ENCODE measurements at regions not wholly inside any gene's neighbourhood (a gene's known extent, or its start where the extent isn't known, plus 50 kb on each side); places are given as distances from the start of the nearest gene placed in this dataset.

DNA sequence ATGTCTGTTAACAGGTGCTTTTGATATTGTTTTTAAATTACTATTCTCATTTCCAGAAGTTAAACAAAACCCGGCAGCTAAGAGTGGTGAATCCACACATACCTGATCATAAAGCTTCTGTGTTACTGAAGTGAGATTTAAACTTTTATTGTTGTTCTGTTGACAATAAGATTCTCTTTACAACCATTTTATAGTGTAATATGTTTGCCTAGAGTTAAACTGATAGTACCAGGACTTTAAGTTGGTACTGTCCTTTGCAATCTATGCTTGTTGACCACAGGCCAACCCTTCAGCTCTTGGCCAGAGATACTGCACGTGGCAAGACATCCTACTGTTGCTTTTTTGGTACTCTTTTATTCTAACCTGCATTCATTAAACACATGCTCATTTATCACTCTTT, 806.2 kb downstream of the MTRR start:
- DNase-seq = no peak

DNA sequence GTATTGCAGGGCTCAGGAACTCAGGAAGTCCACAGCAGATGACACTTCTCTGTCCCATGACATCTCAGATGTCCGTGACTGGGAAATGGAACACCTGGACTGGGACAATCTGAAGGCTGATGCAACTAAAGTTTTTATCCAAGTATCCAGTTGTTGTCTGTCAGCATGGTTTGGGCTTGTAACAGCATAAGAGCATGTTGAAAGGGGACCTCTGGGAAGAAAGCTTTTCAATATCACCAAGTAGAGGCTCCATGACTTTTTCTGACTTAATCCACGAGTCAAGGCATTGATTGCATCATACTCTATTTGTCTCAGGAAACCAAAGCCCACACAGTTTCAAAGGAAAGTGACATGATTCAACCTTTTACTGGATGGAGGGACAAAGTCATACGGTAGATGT, 807.7 kb downstream of the MTRR start:
- no peak for DNase-seq

DNA sequence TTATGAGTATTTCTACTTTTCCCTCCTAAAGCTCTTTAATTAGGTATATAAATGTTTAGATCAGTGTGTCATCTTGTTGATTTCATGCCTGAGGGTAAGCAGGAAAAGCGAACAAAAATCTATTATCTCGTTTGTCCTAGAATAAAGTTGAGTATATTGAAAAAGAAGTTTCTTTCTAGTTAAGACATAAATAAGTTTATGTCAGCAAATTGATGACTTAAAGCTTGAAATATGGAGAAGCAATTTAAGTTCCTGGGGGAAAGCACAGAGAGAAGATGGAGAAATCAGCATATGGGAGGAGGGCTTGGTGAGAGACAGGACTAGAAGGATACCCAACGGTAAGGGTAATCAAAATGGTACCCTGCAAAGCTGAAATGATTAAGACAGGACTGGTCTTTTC, 813.4 kb downstream of the MTRR start:
- DNase-seq = no peak

DNA sequence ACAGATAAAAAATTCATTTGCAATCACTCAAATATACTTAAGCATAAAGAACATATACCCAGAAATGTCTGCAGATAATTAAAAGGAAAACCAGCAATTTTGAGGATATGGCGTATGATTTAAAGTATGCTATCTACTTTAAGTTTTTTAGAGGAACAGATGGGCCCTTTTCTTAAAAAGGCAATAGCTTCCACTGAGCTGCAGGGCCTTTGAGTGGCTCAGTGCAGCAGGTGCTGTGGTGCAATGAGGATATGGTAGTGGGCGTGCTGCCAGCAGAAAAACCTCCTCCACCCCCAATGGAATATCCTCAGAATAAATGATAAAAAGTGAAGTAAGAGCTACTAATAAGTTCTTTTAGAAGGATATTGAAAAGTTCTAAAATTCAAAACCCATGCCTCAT, 814.5 kb downstream of the MTRR start:
- DNase-seq = no peak

DNA sequence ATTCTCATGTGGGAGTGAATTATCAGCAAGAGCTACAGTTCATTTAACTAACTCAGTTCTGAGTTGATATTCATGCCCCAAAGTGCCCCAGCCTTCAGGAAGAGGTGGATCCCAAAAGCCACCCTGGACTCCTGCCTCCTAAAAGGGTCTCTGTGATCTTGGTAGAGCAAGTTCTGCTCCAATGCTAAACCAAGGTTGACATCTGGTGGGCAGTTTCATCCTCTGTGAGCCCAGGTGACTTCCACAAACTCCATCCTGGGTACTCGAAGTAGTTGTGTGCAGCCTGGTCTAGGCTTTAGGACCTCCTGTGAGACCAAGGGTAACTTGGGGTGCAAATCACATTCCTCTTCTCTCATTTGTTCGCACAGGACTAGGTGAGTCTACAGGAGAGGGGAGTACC, 816.8 kb downstream of the MTRR start:
- no peak for DNase-seq

DNA sequence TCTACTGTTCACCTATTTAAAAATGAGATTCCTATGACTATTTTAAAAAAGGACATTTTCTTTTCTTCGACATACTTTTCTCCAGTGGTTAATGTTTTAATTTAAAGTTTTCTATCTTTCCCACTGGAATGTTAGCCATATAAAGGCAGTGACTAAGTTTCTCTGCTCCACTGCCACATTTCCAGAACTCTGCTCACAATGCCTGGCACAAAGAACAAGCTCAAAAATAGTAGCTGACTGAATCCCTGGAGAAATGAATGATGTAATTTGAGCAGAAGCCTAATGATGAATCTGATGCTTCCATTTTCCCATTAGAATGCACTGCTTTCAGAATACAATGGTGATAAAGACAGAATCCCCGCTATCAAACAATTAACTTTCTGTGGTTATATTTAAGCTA, 817.8 kb downstream of the MTRR start:
- no peak for DNase-seq

DNA sequence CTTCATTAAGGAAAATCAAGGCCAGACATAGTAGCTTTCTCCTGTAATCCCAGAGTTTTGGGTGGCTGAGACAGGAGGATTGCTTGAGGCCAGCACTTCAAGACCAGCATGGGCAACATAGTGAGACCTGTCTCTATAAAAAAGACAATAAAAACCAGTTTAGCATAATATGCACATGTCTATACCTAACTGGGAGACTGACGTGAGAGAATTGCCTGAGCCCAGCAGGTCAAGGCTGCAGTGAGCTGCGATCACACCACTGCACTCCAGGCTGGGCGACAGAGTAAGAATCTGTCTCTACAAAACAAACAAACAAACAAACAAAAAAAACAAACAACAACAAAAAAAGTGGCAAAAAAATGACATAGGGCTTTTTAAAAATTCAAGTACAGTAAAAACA, 820.8 kb downstream of the MTRR start:
- no peak for DNase-seq

DNA sequence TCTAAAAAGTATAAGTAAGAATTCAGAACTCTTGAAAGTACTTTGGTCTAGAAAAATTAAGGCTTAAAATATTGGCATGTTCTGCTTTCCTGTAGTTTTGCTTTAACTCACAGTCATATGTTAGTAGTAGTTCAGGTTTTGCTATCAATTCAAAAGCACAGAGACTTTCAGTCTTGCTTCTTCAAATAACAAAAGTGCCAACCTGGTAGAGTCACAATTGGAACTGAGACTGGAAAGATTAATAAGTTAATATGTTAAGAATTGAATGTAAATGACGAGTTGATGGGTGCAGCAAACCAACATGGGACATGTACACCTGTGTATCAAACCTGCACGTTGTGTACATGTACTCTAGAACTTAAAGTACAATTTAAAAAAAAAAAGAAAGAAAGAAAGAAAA, 822.3 kb downstream of the MTRR start:
- DNase-seq = no peak

DNA sequence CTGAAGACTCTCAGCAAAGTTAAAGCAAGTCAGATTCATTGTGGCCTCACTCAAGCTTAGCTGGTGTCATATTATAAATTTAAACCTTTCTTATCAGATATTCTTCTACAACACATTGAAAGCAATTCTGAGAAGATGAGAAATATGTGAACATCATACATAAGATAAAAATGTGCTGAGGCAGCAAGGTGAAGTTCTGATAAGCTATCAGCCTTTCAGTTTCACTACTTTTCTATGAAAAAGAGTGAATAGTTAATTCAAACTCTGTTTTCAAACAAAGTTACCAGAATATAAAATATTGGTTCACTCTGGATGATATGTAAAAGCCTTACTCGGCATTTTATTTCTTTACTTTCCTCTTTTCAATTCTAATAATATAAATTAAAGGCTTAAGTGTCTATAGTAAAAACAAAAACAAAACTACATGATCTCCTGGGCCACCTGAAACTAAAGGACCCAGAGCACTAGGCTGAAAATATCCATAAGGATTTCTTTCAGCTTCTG, 824.4 kb downstream of the MTRR start:
- DNase-seq = no peak

DNA sequence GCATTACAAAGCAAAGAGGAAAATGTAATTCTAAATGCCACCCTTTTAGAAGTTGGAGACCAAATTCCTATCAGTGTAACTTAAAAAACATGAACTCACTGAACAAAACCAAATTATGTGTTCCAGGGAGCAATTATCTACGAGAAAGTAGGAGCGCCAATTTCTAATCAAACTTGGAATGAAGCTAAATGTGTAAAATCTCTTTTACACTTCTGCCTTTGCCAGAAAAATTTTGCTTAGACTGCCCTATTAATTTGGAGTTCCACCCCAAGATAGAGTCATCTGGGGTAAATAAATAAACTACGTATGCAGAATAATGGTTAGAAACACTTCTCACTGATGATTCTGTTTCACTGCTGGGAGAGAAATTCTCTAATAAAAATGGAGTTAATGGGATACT, 825.6 kb downstream of the MTRR start:
- no peak for DNase-seq

DNA sequence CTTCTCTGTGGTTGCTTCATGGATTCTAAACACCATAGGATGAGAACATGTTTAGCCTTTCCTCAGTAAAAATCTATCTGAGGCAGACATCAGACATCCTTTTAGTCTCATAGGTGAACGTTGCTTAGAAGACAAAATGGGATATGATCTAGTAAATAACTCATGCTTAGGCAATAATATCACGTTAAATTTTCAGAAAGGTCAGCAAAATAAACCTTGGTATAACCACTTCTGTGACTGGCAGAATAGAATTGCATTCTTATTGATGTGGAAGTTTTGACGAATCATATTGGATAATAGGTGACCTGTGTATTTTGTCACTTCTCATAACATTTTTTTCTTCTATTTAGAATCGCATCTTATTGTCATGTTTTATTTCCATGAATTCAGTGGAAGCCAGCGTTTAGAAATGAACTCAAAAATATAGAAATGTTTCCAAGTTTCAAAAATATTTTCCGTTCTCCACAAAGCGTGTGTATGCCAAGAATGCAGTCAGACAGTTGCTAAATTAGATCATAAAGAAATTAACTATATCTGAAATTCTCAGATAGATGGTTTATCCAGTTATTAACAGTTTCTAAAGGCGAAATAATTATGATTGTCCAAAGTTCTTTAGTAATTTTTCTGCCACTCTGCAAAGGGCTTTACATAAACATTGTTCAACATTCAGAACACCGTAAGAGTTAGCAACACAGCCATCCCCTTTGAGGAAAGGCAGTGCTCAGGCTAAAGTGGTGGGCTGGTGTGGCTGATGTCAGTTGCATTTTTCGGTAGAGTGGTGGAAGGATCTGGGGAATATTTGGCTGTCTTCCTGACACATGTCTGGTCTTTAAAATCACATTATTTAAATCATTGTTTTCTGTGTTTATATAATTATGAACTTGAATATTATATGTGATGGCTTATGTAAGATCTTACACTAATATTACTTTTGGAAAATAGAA, 827.2 kb downstream of the MTRR start:
- DNase-seq = no peak

DNA sequence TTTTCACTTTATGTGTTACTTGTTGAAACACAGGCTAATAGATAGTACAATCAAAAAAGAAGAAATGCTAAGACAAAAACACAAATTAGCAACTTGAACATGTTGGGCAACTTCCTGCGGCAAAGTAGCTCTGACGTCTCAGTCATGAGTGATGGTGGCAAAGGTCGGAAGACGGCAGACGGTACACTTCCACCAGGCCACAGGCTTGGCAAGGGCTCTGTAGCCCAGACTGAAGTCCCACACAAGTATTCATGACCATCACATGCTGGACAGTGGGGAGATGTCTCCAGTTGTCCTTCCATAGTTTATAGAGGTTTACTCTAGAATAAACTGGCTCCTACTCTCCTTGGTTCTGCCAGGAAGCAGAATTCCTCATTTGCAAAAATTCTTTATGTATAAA, 831.3 kb downstream of the MTRR start:
- DNase-seq = no peak

DNA sequence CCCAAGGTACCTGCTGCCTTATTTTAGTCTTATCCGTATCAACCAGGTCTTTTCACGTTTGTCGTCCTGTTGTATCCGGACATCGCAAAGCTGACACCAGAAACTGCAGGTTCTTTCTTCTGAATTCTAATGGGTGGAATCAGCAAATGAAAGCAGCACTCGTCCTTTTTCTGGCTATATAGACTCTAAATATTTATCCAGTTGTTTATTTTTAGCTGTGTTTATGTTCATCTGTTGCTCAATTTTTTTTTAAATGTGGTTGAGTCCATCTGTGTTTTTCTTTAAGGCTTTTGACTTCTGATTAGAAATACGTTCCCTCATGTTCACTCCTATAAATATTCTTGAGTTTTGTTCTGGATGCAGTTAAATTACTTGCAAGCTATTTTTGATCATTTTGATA, 831.7 kb downstream of the MTRR start:
- no peak for DNase-seq

DNA sequence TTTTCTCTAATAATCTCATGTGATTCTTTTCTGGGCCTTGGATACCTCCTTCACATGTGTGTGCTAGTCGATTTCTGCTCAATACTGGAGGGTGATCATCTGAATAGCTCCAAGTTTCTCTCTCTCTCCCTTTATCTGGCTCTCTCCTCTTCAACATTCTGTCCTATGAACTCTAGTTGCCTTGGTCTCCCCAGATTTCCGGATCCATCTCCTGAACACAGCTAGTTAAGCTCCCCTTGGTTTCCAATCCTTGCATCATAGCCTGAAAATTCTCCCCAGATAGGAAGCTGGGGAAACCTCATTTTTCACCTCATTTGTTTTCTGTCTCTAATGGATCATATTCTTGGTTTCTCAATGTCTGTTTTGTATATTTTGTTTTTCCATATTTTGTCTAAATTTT, 832.3 kb downstream of the MTRR start:
- DNase-seq = no peak

DNA sequence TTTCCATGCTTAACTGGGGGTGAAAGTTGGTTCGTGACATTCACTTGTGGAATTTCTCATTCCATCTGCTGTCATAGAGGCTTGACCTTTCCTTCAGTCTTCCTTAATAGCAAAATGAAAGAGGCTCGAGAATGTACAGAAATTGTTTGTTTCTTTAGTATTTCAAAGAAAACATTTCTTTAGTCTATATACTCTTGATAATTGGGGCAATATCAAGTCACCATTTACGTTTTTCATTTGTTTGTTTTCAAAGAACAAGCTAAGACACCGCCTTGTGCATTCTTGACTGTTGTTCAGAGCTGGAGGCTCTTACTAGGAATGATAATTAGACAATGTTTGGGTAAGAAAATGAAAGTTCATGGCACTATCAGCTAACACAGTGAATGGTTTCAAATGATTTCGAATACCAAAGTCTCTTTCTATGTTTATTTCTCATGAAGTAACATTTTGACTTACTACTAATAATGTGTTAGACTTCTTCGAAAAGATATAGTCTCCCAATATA, 835.4 kb downstream of the SEMA5A start:
- no peak for DNase-seq

DNA sequence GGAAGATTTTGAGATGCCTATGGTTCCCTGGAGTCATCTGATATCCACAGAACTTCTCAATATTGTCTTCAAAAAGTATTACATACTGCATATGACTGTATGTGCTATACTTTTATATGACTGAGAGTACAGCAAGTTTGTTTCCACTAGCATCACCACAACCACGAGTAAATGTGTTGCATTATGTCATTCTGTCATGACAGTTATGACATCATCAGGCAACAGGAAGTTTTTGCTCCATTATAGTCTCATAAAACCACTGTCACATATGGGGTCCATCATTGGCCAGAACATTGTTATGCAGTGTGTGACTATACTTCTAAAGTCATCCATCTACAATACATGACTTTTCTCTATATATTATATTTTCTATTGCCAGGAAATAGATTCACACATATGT, 831.7 kb downstream of the SEMA5A start:
- DNase-seq = no peak

DNA sequence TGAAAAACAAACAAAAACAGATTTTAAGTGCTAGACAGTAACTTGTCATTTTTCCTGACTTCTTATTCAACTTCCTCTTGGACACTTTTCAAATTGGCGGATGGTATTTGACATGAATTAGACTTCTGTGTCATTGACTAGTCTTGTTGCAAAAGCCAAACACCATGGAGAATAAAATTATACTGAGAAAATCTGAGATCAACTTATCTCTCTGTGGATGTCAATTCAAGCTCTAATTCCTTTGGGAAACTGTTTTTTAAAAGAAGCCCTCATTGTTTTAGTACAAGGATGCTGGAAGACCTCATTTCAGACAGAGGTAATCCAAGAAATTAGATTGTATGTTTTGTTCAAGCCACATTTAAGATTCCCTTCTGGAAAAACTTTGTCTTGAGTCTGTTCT, 831.0 kb downstream of the SEMA5A start:
- DNase-seq = no peak

DNA sequence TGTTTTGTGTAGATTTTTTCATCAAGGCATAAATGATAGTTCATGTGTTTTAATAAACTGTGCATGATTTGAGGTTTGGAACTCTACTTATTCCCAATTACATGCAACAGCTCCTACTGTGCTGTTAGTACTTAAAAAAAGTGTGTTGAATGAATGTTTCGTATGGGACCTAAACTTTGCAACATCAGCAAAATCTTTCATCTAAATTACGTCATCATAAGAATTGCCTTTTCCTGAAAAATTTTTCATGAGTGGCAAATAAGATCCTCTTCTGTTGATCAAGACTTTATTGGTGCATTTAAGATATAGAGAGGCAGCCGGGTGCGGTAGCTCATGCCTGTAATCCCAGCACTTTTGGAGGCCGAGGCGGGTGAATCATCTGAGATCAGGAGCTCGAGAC, 826.1 kb downstream of the SEMA5A start:
- no peak for DNase-seq

DNA sequence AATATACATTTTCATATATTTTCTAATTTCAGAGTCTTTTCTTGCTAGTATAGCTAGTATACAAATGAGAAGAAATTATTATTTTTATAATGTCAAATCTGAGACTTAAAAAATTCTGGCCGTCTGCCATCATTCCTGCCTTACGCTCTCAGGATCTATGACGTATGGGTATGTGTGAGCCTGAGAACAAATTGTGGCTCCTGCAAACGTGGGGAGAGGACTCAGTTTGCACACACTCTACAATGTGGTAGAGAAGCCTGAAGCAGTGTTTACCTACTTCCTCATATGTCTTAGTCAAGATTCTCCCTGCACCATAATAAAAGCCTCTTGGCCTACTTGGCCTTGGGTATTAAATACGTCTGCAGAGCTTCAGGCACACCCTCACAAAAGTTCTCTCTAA, 825.4 kb downstream of the SEMA5A start:
- DNase-seq = no peak

DNA sequence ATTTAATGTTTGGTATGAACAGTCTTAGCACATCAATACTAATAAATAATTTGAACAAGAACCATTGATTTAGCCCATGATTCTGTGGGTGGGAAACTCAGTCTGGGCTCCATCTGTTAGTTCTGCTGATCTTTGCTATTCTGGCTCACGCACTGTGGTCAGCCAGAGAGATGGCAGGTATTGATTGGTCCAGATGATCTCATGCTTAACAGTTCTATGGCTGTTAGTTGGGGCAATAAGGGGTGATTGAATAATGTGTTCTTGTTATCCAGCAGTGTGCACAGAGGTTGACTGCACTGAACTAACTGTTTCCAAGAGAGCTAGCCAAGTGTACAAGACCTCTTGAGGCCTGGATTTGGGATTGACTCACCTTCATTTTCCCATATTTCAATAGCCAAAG, 824.3 kb downstream of the SEMA5A start:
- no peak for DNase-seq

DNA sequence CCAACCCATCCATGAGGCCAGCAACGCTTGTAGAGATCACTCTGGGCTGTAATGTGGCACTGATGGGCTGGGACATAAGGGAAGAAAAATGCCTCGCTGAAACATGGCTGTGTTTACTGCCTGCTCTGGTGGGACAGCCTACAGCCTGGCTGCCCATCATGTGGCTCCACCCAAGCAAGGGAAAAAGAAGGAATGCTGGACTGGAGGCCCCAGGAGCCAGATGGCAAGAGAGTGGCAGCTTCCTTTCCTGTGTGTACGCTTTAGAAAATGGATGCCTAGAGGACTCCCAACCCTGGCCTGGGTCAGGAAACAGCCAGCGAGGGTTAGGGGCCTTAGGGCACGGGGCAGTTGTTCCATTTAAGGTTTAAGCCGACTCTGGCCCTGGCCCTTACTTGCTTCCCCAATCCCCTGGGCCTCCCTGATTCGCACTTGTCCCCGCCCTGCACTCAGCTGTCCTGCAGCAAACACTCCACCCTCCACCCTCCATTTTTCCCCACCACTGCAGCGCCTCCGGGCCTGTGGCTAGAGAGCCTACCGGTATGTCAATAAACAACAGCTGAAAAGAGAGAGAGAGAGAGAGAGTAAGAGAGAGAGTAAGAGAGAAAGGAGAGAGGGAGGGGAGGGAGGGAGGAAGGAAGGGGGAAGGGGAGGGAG, 819.4 kb downstream of the SEMA5A start:
- no peak for DNase-seq

DNA sequence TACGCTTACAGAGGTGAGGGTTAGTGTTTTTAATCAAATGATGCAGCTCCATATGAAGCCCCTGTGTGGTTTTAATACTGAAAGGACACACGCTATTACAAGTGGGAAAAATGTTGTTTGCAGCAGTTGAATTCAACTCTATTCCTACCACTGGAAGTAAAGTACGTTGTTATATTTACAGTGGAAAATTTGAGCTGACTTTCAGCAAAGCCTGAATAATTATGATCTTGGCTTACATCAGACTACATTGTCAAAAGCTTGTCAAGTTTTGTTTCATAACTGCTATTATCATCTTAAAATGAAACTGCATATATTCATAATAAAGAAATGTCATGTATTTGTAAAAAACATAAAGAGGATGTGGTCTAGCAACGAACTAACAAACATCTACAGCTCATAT, 818.5 kb downstream of the SEMA5A start:
- no peak for DNase-seq

DNA sequence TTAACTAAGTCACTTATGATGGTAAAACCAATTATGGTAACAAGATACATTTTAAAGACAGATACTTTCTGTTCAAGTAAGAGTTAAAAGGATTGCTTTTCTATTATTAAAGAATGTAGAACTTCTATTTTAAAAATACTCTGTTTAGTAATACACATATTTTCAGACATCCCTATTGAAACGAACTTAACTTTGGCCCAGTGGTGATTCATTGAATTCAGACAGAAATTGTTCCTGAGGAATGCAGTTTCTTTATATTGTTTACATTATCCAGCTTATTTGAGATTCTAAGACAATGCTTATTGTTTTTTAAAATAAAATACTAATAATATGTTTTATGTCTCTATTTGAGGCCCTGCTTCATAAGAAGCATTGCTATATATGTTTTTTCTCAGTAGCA, 816.4 kb downstream of the SEMA5A start:
- DNase-seq = no peak

DNA sequence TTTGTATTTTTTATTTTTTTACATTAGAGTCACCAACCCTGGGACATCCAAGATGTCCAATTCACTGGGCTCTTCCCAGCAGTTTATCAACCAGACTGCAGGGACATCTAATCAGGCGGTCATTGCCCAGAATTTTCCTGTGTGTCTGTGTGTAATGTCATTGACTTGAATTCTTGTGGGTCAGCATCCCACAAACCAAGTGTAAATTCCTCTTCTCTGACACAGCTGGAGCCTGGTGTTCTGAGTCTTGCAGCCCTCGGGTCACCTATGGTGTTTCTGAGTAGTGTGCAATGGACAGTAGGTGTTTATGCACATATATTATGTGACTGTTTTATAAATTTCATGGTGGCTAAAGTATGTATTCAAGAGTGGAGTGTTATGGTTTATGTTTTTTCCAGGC, 815.7 kb downstream of the SEMA5A start:
- DNase-seq = no peak

All from CD4-positive, alpha-beta T cell treated with Interleukin-6 for 4 hours (primary cell).